K562 (cell line): ENCODE measurements at regions not wholly inside any gene's neighbourhood (a gene's known extent, or its start where the extent isn't known, plus 50 kb on each side); places are given as distances from the start of the nearest gene placed in this dataset.

Source experiments
- ATAC-seq: fragments of 200-7000 bp; cut with Tn5 transposase; 3 replicates; pipeline ENCODE4 v1.9.1; 2020; ENCODE audit warnings: moderate library complexity
- BruUV-seq: library from RNA; stranded (reverse); fragments of 400-500 nt; replicated peaks from 2 replicates; lab custom pipeline; 2021; lab: Mats Ljungman, UMichigan
- CTCF ChIA-PET: fragments of 300-600 bp; formaldehyde crosslinking; extraction: SDS; loops from one replicate; lab custom pipeline; 2021; ENCODE audit warnings: low intra/inter-chr PET ratio; lab: Yijun Ruan, JAX
- POLR2A ChIA-PET: fragments of 300-600, 350-650 bp; sonication (Branson Sonifier 250); formaldehyde crosslinking; extraction: SDS; loops from one replicate; lab custom pipeline; 2021; ENCODE audit warnings: antibody characterized with exemption, inconsistent platforms; lab: Yijun Ruan, JAX
- DNase-seq, 4 experiments: peaks; one replicate each; pipeline versions ENCODE4 v3.0.0 to v3.0.0-alpha.2; 2011 to 2018; ENCODE audit warnings: low spot score in 3 of 4, mixed read lengths in 3 of 4; ENCODE audit errors: extremely low read depth in 1 of 4
- FAIRE-seq: peaks from 2 replicates; lab custom pipeline; 2011; peaks lifted over from hg19 to GRCh38; lab: Jason Lieb, UNC
- H2AFZ ChIP-seq: 2 replicates; pipeline ENCODE4 v1.6.0; 2011; ENCODE audit warnings: low read depth, low read length, control low read depth, inconsistent platforms
- H3K27ac ChIP-seq: fragments of 200-600 bp; 3 replicates; pipeline ENCODE4 v1.8.0; 2011; ENCODE audit warnings: low read depth, mild to moderate bottlenecking, control low read depth, inconsistent platforms, low read length, moderate library complexity, mixed read lengths; ENCODE audit errors: extremely low read depth
- H3K27me3 ChIP-seq, 2 experiments: fragments of 300-600 bp in 1 of 2; 2 replicates in 1 of 2; 3 replicates in 1 of 2; pipeline versions ENCODE4 v1.6.0 to v1.8.0; 2011; ENCODE audit warnings: inconsistent platforms in 2 of 2, low read length in 2 of 2, mild to moderate bottlenecking in 1 of 2, mixed read lengths in 1 of 2, moderate library complexity in 1 of 2; ENCODE audit not compliant: control insufficient read depth in 2 of 2, insufficient read depth in 2 of 2
- H3K36me3 ChIP-seq: fragments of 300-600 bp; 3 replicates; pipeline ENCODE4 v1.8.0; 2011; ENCODE audit warnings: mild to moderate bottlenecking, low read length, inconsistent platforms; ENCODE audit not compliant: control insufficient read depth, insufficient read depth
- H3K4me1 ChIP-seq, 2 experiments: fragments of 200-600 bp in 1 of 2; replicated peaks in 1 of 2; 2 replicates in 1 of 2; 3 replicates in 1 of 2; pipeline versions ENCODE4 v1.5.1 to v1.8.0; 2011; ENCODE audit warnings: inconsistent platforms in 2 of 2, low read length in 2 of 2, mild to moderate bottlenecking in 1 of 2, mixed read lengths in 1 of 2, moderate library complexity in 1 of 2; ENCODE audit not compliant: control insufficient read depth in 2 of 2, insufficient read depth in 2 of 2
- H3K4me2 ChIP-seq: 2 replicates; pipeline ENCODE4 v1.6.1; 2011; ENCODE audit warnings: low read length, control low read depth, inconsistent platforms, mixed read lengths; ENCODE audit not compliant: insufficient read depth
- H3K4me3 ChIP-seq: fragments of 200-600 bp; sonication (generic), shearing (Covaris generic); 2 replicates; pipeline ENCODE4 v1.5.1; 2016; ENCODE audit warnings: control low read depth, inconsistent platforms
- H3K79me2 ChIP-seq: fragments of 200-600 bp; 3 replicates; pipeline ENCODE4 v1.8.0; 2011; ENCODE audit warnings: low read length, inconsistent platforms; ENCODE audit not compliant: control insufficient read depth, insufficient read depth
- H3K9ac ChIP-seq, 2 experiments: 2 replicates each; pipeline versions ENCODE4 v1.6.0 to v1.6.1; 2011; ENCODE audit warnings: low read depth in 2 of 2, low read length in 2 of 2, control low read depth in 1 of 2, inconsistent platforms in 1 of 2, mild to moderate bottlenecking in 1 of 2, mixed read lengths in 1 of 2; ENCODE audit not compliant: insufficient read depth in 1 of 2
- H3K9me1 ChIP-seq: one replicate; pipeline ENCODE4 v1.6.0; 2011; ENCODE audit warnings: inconsistent platforms, mild to moderate bottlenecking, low read length, moderate library complexity; ENCODE audit not compliant: control insufficient read depth, insufficient read depth
- H3K9me3 ChIP-seq: replicated peaks from 2 replicates; pipeline ENCODE4 v1.5.1; 2011; ENCODE audit warnings: low read depth, low read length, inconsistent platforms; ENCODE audit not compliant: control insufficient read depth, insufficient read depth
- H4K20me1 ChIP-seq: replicated peaks from 2 replicates; pipeline ENCODE4 v1.6.1; 2011; ENCODE audit warnings: low read length, inconsistent platforms, mixed read lengths; ENCODE audit not compliant: control insufficient read depth, insufficient read depth
- ARHGAP35 ChIP-seq: fragments of 450-650 bp; IDR thresholded peaks from 2 replicates; pipeline ENCODE4 v1.6.1; 2018; ENCODE audit not compliant: partially characterized antibody
- CC2D1A ChIP-seq: fragments of 450-650 bp; IDR thresholded peaks from 2 replicates; pipeline ENCODE4 v1.6.1; 2017; ENCODE audit warnings: mild to moderate bottlenecking
- CCAR2 ChIP-seq: fragments of 200-400 bp; formaldehyde crosslinking; IDR thresholded peaks from 2 replicates; pipeline ENCODE4 v1.6.1; 2017; ENCODE audit warnings: mild to moderate bottlenecking, low read depth, low read length
- E2F3 ChIP-seq: fragments of 250-450 bp; sonication (Bioruptor Pico); IDR thresholded peaks from 2 replicates; pipeline ENCODE4 v1.4.0; 2020; ENCODE audit warnings: mild to moderate bottlenecking
- ELK1 ChIP-seq: sonication (generic); formaldehyde crosslinking; IDR thresholded peaks from 2 replicates; pipeline ENCODE4 v1.8.1; 2022; ENCODE audit warnings: missing genetic modification reagents
- NCOR1 ChIP-seq: fragments of 450-650 bp; IDR thresholded peaks from 2 replicates; pipeline ENCODE4 v1.6.1; 2016; ENCODE audit warnings: mild to moderate bottlenecking, moderate library complexity
- YY1 ChIP-seq, 3 experiments: IDR thresholded peaks; 2 replicates each; pipeline ENCODE4 v1.6.1; 2011; ENCODE audit warnings: low read length in 2 of 3, mild to moderate bottlenecking in 2 of 3, moderate library complexity in 2 of 3, borderline replicate concordance in 1 of 3, control low read depth in 1 of 3, low read depth in 1 of 3; ENCODE audit not compliant: insufficient read depth in 3 of 3, insufficient replicate concordance in 2 of 3, control insufficient read depth in 1 of 3, insufficient read length in 1 of 3; ENCODE audit errors: extremely low read depth in 1 of 3
- ZNF133 ChIP-seq: fragments of 250-450 bp; sonication (Bioruptor Pico); IDR thresholded peaks from 2 replicates; pipeline ENCODE4 v1.4.0; 2020; ENCODE audit warnings: mild to moderate bottlenecking
- ZNF707 ChIP-seq: fragments of 250-450 bp; sonication (Bioruptor Pico); conservative IDR thresholded peaks from 2 replicates; pipeline ENCODE4 v1.8.0; 2022; ENCODE audit warnings: inconsistent platforms, mild to moderate bottlenecking, moderate library complexity
- WGBS: fragments of 100-300 bp; shearing (Covaris generic); methylation state at CpG from one replicate; pipeline ENCODE4 v1.1.6; 2016; ENCODE audit warnings: low coverage, mixed read lengths; ENCODE audit not compliant: insufficient coverage; ENCODE audit errors: missing lambda C conversion rate; 5-methylcytosine and 5-hydroxymethylcytosine counted together
- in situ Hi-C: fragments of 300-500 bp; cut with MboI; formaldehyde crosslinking; loops from 4 replicates; pipeline ENCODE4 v1.15.0; 2018; ENCODE audit warnings: inconsistent platforms, mixed read lengths
- intact Hi-C: fragments of 100-400 bp; cut with micrococcal nuclease; formaldehyde crosslinking; loops from 2 replicates; pipeline ENCODE4 v1.14.2; 2022
- TF ChIP-seq, protein P1 (sequence below): fragments of 250-450 bp; sonication (Bioruptor Pico); IDR thresholded peaks from 2 replicates; pipeline ENCODE4 v1.4.0; 2020; ENCODE audit warnings: borderline replicate concordance

GRCh38 chr5:116938488-116938887 lies 363.9 kb upstream of the SEMA6A start:
- no peak for ATAC-seq
- no peaks in the 10 kb centered on the region for H4K20me1 ChIP-seq
- no peak for DNase-seq
- no peak overlapping the region for H3K9ac ChIP-seq
- no peaks in the 10 kb centered on the region for H3K27me3 ChIP-seq
- H3K9me1 ChIP-seq = no peaks in the 10 kb centered on the region
- POLR2A ChIA-PET = no interaction called here
- intact Hi-C loops = no loop called here
- H3K79me2 ChIP-seq = no peaks in the 10 kb centered on the region
- TF ChIP-seq CC2D1A = no peak
- TF ChIP-seq, protein P1, sequence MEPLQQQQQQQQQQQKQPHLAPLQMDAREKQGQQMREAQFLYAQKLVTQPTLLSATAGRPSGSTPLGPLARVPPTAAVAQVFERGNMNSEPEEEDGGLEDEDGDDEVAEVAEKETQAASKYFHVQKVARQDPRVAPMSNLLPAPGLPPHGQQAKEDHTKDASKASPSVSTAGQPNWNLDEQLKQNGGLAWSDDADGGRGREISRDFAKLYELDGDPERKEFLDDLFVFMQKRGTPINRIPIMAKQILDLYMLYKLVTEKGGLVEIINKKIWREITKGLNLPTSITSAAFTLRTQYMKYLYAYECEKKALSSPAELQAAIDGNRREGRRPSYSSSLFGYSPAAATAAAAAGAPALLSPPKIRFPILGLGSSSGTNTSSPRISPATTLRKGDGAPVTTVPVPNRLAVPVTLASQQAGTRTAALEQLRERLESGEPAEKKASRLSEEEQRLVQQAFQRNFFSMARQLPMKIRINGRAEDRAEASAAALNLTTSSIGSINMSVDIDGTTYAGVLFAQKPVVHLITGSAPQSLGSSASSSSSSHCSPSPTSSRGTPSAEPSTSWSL (CRISPR knock-in tag) = no peak
- TF ChIP-seq ZNF707 (CRISPR knock-in tag) = no peak
- no peak for TF ChIP-seq CCAR2
- TF ChIP-seq E2F3 (CRISPR knock-in tag) = no peak
- TF ChIP-seq ELK1 (CRISPR knock-in tag) = no peak
- no peak for TF ChIP-seq YY1 (IDR thresholded peaks at IDR 0.05; ENCODE audit: borderline replicate concordance in 1 of 3, control insufficient read depth in 1 of 3, extremely low read depth in 1 of 3, insufficient read depth in 3 of 3, insufficient read length in 1 of 3, insufficient replicate concordance in 2 of 3, low read depth in 1 of 3, low read length in 2 of 3)
- no peak for TF ChIP-seq NCOR1
- TF ChIP-seq ARHGAP35 = no peak
- TF ChIP-seq ZNF133 (CRISPR knock-in tag) = no peak
- TF ChIP-seq, all 486 proteins: peak for 0
- H3K36me3 ChIP-seq = no peaks in the 10 kb centered on the region
- no peaks in the 10 kb centered on the region for H3K9me3 ChIP-seq
- CTCF ChIA-PET = no interaction called here
- H3K4me1 ChIP-seq = no peaks in the 10 kb centered on the region
- WGBS = 0% methylated on average over 1 of the region's 1 CpG
- no peak overlapping the region for H2AFZ ChIP-seq
- BruUV-seq = no TSS peak
- FAIRE-seq = no peak
- H3K4me2 ChIP-seq = no peak overlapping the region
- no peak overlapping the region for H3K27ac ChIP-seq
- in situ Hi-C loops = loop anchor here (25.0 kb wide), 1 partner anchor 801 kb away; no protein-coding TSS in a partner anchor
- no peak overlapping the region for H3K4me3 ChIP-seq
